DOHH2 (cell line): ENCODE measurements at regions not wholly inside any gene's neighbourhood (a gene's known extent, or its start where the extent isn't known, plus 50 kb on each side); places are given as distances from the start of the nearest gene placed in this dataset.

Experiments
- H3F3A ChIP-seq: fragments of 200-600 bp; sonication (generic), shearing (Covaris generic); 2 replicates; pipeline ENCODE4 v1.6.0; 2016; ENCODE audit warnings: antibody characterized with exemption, mild to moderate bottlenecking; ENCODE audit not compliant: control insufficient read depth, insufficient read depth
- H3K27ac ChIP-seq: fragments of 200-600 bp; sonication (generic); 2 replicates; pipeline ENCODE4 v1.5.1; 2014; ENCODE audit warnings: low read depth, mild to moderate bottlenecking, low read length, moderate library complexity
- H3K27me3 ChIP-seq: fragments of 200-600 bp; sonication (generic); 2 replicates; pipeline ENCODE4 v1.6.1; 2014; ENCODE audit warnings: mild to moderate bottlenecking, low read length, mixed read lengths; ENCODE audit not compliant: control insufficient read depth
- H3K36me3 ChIP-seq: fragments of 200-600 bp; sonication (generic); 2 replicates; pipeline ENCODE4 v1.6.1; 2014; ENCODE audit warnings: mild to moderate bottlenecking, low read length, moderate library complexity, mixed read lengths; ENCODE audit not compliant: control insufficient read depth
- H3K4me1 ChIP-seq: fragments of 200-600 bp; sonication (generic); 2 replicates; pipeline ENCODE4 v1.6.1; 2014; ENCODE audit warnings: mild to moderate bottlenecking, low read length, mixed read lengths; ENCODE audit not compliant: control insufficient read depth
- H3K4me2 ChIP-seq: fragments of 200-600 bp; sonication (generic); 2 replicates; pipeline ENCODE4 v1.6.0; 2014; ENCODE audit warnings: mild to moderate bottlenecking, low read length, moderate library complexity
- H3K4me3 ChIP-seq: fragments of 200-600 bp; sonication (generic); 2 replicates; pipeline ENCODE4 v1.5.1; 2014; ENCODE audit warnings: mild to moderate bottlenecking, low read length, mixed read lengths
- H3K79me2 ChIP-seq: fragments of 200-600 bp; sonication (generic); 2 replicates; pipeline ENCODE4 v1.6.1; 2014; ENCODE audit warnings: mild to moderate bottlenecking, low read length, mixed read lengths; ENCODE audit not compliant: control insufficient read depth
- H3K9me2 ChIP-seq: fragments of 200-600 bp; sonication (generic); replicated peaks from 2 replicates; pipeline ENCODE4 v1.6.1; 2014; ENCODE audit warnings: mild to moderate bottlenecking, low read length, mixed read lengths; ENCODE audit not compliant: control insufficient read depth
- H3K9me3 ChIP-seq: fragments of 200-600 bp; sonication (generic); 2 replicates; pipeline ENCODE4 v1.6.1; 2014; ENCODE audit warnings: antibody characterized with exemption, low read length, mixed read lengths; ENCODE audit not compliant: control insufficient read depth, insufficient read depth
- H4K20me1 ChIP-seq: fragments of 200-600 bp; sonication (generic); 2 replicates; pipeline ENCODE4 v1.6.0; 2014; ENCODE audit warnings: low read depth, mild to moderate bottlenecking, antibody characterized with exemption, low read length, moderate library complexity; ENCODE audit not compliant: control insufficient read depth, insufficient read depth
- CTCF ChIP-seq: fragments of 200-600 bp; sonication (generic); IDR thresholded peaks from one replicate; pipeline ENCODE4 v1.5.1; 2014; ENCODE audit warnings: antibody characterized with exemption, mild to moderate bottlenecking, low read depth, low read length; ENCODE audit not compliant: poor library complexity, severe bottlenecking
- EZH2phosphoT487 ChIP-seq: fragments of 200-600 bp; sonication (generic); IDR thresholded peaks from 2 replicates; pipeline ENCODE4 v1.6.1; 2017; ENCODE audit warnings: borderline replicate concordance, mild to moderate bottlenecking, antibody characterized with exemption, low read length, moderate library complexity, mixed read lengths

DNA sequence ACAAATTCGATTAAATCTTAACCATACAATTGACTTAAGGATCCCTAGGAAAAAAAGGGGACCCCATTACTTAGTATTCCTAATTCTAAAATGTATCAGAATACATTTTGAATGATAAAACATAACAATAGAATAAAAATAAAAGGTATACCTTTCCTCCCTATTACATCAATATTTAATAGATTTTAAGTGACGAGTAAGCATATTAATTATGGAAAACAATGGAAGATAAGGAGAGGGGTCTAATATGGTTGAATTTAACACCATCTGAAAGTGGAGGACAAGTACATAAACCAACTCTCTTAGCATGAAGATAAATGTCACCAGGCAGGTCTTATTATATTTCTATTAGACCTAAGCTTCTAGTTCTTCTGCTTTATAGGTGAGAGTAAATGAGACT is 232.1 kb downstream of the HAO1 start:
- H3K9me3 ChIP-seq, result no peaks in the 10 kb centered on the region
- TF ChIP-seq CTCF (no peak), EZH2phosphoT487 (no peak)
- H3K9me2 ChIP-seq, result no peaks in the 10 kb centered on the region
- H3K36me3 ChIP-seq, result no peaks in the 10 kb centered on the region
- H3K79me2 ChIP-seq, result no peaks in the 10 kb centered on the region
- H3K4me1 ChIP-seq, result no peaks in the 10 kb centered on the region
- H3F3A ChIP-seq, result no peaks in the 10 kb centered on the region
- no peak overlapping the region for H3K4me3 ChIP-seq
- no peaks in the 10 kb centered on the region for H4K20me1 ChIP-seq
- no peak overlapping the region for H3K27ac ChIP-seq
- H3K27me3 ChIP-seq, result no peaks in the 10 kb centered on the region
- H3K4me2 ChIP-seq, result no peak overlapping the region

- Histone ChIP-seq H3K36me3 (no peaks in the 10 kb centered on the region), H3K9me3 (no peaks in the 10 kb centered on the region), H3K79me2 (no peaks in the 10 kb centered on the region), H3K4me1 (no peaks in the 10 kb centered on the region), H4K20me1 (no peaks in the 10 kb centered on the region), H3K4me2 (no peak overlapping the region), H3K27ac (no peak overlapping the region), H3F3A (no peaks in the 10 kb centered on the region), H3K9me2 (no peaks in the 10 kb centered on the region), H3K4me3 (no peak overlapping the region), H3K27me3 (no peaks in the 10 kb centered on the region)
- TF ChIP-seq EZH2phosphoT487 (no peak), CTCF (no peak)
These were observed 231.5 kb downstream of the HAO1 start for GRCh38 chr20:7708782-7709181.

- Histone ChIP-seq H3K79me2 (no peaks in the 10 kb centered on the region), H3F3A (no peaks in the 10 kb centered on the region), H3K4me1 (no peaks in the 10 kb centered on the region), H3K4me3 (no peak overlapping the region), H3K4me2 (no peak overlapping the region), H3K9me2 (no peaks in the 10 kb centered on the region), H3K27ac (no peak overlapping the region), H3K27me3 (no peaks in the 10 kb centered on the region), H3K36me3 (no peaks in the 10 kb centered on the region), H4K20me1 (no peaks in the 10 kb centered on the region), H3K9me3 (no peaks in the 10 kb centered on the region)
- TF ChIP-seq CTCF (no peak), EZH2phosphoT487 (no peak)
These were observed 229.8 kb downstream of the HAO1 start for GRCh38 chr20:7710440-7710839.

- H3K9me2 ChIP-seq, result no peaks in the 10 kb centered on the region
- H3K4me1 ChIP-seq, result 0 out of 2 replicates have a peak, but pooled peaks cover 3% of the 10 kb centered on the region
- H3K27ac ChIP-seq, result no peak overlapping the region
- H3K4me3 ChIP-seq, result no peak overlapping the region
- H3K9me3 ChIP-seq, result no peaks in the 10 kb centered on the region
- H3K4me2 ChIP-seq, result no peak overlapping the region
- H4K20me1 ChIP-seq, result no peaks in the 10 kb centered on the region
- no peaks in the 10 kb centered on the region for H3K79me2 ChIP-seq
- no peak for TF ChIP-seq CTCF
- TF ChIP-seq EZH2phosphoT487, result no peak
- no peaks in the 10 kb centered on the region for H3K27me3 ChIP-seq
- no peaks in the 10 kb centered on the region for H3F3A ChIP-seq
- H3K36me3 ChIP-seq, result no peaks in the 10 kb centered on the region
These were observed 227.6 kb downstream of the HAO1 start for GRCh38 chr20:7712661-7713060.
